K562 (cell line): ENCODE measurements at regions not wholly inside any gene's neighbourhood (a gene's known extent, or its start where the extent isn't known, plus 50 kb on each side); places are given as distances from the start of the nearest gene placed in this dataset.

Experiments
- ATAC-seq: fragments of 200-7000 bp; cut with Tn5 transposase; 3 replicates; pipeline ENCODE4 v1.9.1; 2020; ENCODE audit warnings: moderate library complexity
- BruUV-seq: library from RNA; stranded (reverse); fragments of 400-500 nt; replicated peaks from 2 replicates; lab custom pipeline; 2021; lab: Mats Ljungman, UMichigan
- CTCF ChIA-PET: fragments of 300-600 bp; formaldehyde crosslinking; extraction: SDS; loops from one replicate; lab custom pipeline; 2021; ENCODE audit warnings: low intra/inter-chr PET ratio; lab: Yijun Ruan, JAX
- POLR2A ChIA-PET: fragments of 300-600, 350-650 bp; sonication (Branson Sonifier 250); formaldehyde crosslinking; extraction: SDS; loops from one replicate; lab custom pipeline; 2021; ENCODE audit warnings: antibody characterized with exemption, inconsistent platforms; lab: Yijun Ruan, JAX
- DNase-seq, 4 experiments: peaks; one replicate each; pipeline versions ENCODE4 v3.0.0 to v3.0.0-alpha.2; 2011 to 2018; ENCODE audit warnings: low spot score in 3 of 4, mixed read lengths in 3 of 4; ENCODE audit errors: extremely low read depth in 1 of 4
- FAIRE-seq: peaks from 2 replicates; lab custom pipeline; 2011; peaks lifted over from hg19 to GRCh38; lab: Jason Lieb, UNC
- H2AFZ ChIP-seq: 2 replicates; pipeline ENCODE4 v1.6.0; 2011; ENCODE audit warnings: low read depth, low read length, control low read depth, inconsistent platforms
- H3K27ac ChIP-seq: fragments of 200-600 bp; 3 replicates; pipeline ENCODE4 v1.8.0; 2011; ENCODE audit warnings: low read depth, mild to moderate bottlenecking, control low read depth, inconsistent platforms, low read length, moderate library complexity, mixed read lengths; ENCODE audit errors: extremely low read depth
- H3K27me3 ChIP-seq, 2 experiments: fragments of 300-600 bp in 1 of 2; 2 replicates in 1 of 2; 3 replicates in 1 of 2; pipeline versions ENCODE4 v1.6.0 to v1.8.0; 2011; ENCODE audit warnings: inconsistent platforms in 2 of 2, low read length in 2 of 2, mild to moderate bottlenecking in 1 of 2, mixed read lengths in 1 of 2, moderate library complexity in 1 of 2; ENCODE audit not compliant: control insufficient read depth in 2 of 2, insufficient read depth in 2 of 2
- H3K36me3 ChIP-seq: fragments of 300-600 bp; 3 replicates; pipeline ENCODE4 v1.8.0; 2011; ENCODE audit warnings: mild to moderate bottlenecking, low read length, inconsistent platforms; ENCODE audit not compliant: control insufficient read depth, insufficient read depth
- H3K4me1 ChIP-seq, 2 experiments: fragments of 200-600 bp in 1 of 2; replicated peaks in 1 of 2; 2 replicates in 1 of 2; 3 replicates in 1 of 2; pipeline versions ENCODE4 v1.5.1 to v1.8.0; 2011; ENCODE audit warnings: inconsistent platforms in 2 of 2, low read length in 2 of 2, mild to moderate bottlenecking in 1 of 2, mixed read lengths in 1 of 2, moderate library complexity in 1 of 2; ENCODE audit not compliant: control insufficient read depth in 2 of 2, insufficient read depth in 2 of 2
- H3K4me2 ChIP-seq: 2 replicates; pipeline ENCODE4 v1.6.1; 2011; ENCODE audit warnings: low read length, control low read depth, inconsistent platforms, mixed read lengths; ENCODE audit not compliant: insufficient read depth
- H3K4me3 ChIP-seq: fragments of 200-600 bp; sonication (generic), shearing (Covaris generic); 2 replicates; pipeline ENCODE4 v1.5.1; 2016; ENCODE audit warnings: control low read depth, inconsistent platforms
- H3K79me2 ChIP-seq: fragments of 200-600 bp; 3 replicates; pipeline ENCODE4 v1.8.0; 2011; ENCODE audit warnings: low read length, inconsistent platforms; ENCODE audit not compliant: control insufficient read depth, insufficient read depth
- H3K9ac ChIP-seq, 2 experiments: 2 replicates each; pipeline versions ENCODE4 v1.6.0 to v1.6.1; 2011; ENCODE audit warnings: low read depth in 2 of 2, low read length in 2 of 2, control low read depth in 1 of 2, inconsistent platforms in 1 of 2, mild to moderate bottlenecking in 1 of 2, mixed read lengths in 1 of 2; ENCODE audit not compliant: insufficient read depth in 1 of 2
- H3K9me1 ChIP-seq: one replicate; pipeline ENCODE4 v1.6.0; 2011; ENCODE audit warnings: inconsistent platforms, mild to moderate bottlenecking, low read length, moderate library complexity; ENCODE audit not compliant: control insufficient read depth, insufficient read depth
- H3K9me3 ChIP-seq: replicated peaks from 2 replicates; pipeline ENCODE4 v1.5.1; 2011; ENCODE audit warnings: low read depth, low read length, inconsistent platforms; ENCODE audit not compliant: control insufficient read depth, insufficient read depth
- H4K20me1 ChIP-seq: replicated peaks from 2 replicates; pipeline ENCODE4 v1.6.1; 2011; ENCODE audit warnings: low read length, inconsistent platforms, mixed read lengths; ENCODE audit not compliant: control insufficient read depth, insufficient read depth
- CLOCK ChIP-seq: fragments of 250-450 bp; sonication (Bioruptor Pico); IDR thresholded peaks from 2 replicates; pipeline ENCODE4 v1.4.0; 2020; ENCODE audit warnings: mild to moderate bottlenecking, moderate library complexity, borderline replicate concordance
- CREB3L1 ChIP-seq: fragments of 450-650 bp; IDR thresholded peaks from 2 replicates; pipeline ENCODE4 v1.6.1; 2014; ENCODE audit warnings: low read depth, mild to moderate bottlenecking, moderate library complexity, borderline replicate concordance
- DMBX1 ChIP-seq: fragments of 250-450 bp; sonication (Bioruptor Pico); IDR thresholded peaks from 2 replicates; pipeline ENCODE4 v1.8.0; 2022; ENCODE audit warnings: inconsistent platforms, mild to moderate bottlenecking, moderate library complexity, borderline replicate concordance
- FOS ChIP-seq: IDR thresholded peaks from 3 replicates; pipeline ENCODE4 v1.6.1; 2011; ENCODE audit not compliant: insufficient read length; ENCODE audit errors: extremely low read depth
- GABPA ChIP-seq: fragments of 200-800 bp; sonication (Bioruptor generic); conservative IDR thresholded peaks from 2 replicates; pipeline ENCODE4 v1.6.1; 2016; ENCODE audit warnings: low read depth, missing genetic modification characterization, missing compliant biosample characterization
- MCM7 ChIP-seq, 2 experiments: fragments of 450-650 bp; IDR thresholded peaks; 2 replicates each; pipeline ENCODE4 v1.6.1; 2016 to 2018
- MECOM ChIP-seq: fragments of 250-450 bp; sonication (Bioruptor Pico); IDR thresholded peaks from 2 replicates; pipeline ENCODE4 v1.8.0; 2022; ENCODE audit warnings: inconsistent platforms
- PRPF4 ChIP-seq: fragments of 200-400 bp; formaldehyde crosslinking; IDR thresholded peaks from one replicate; pipeline ENCODE4 v1.6.1; 2017; ENCODE audit warnings: low read length, low read depth, mild to moderate bottlenecking; ENCODE audit not compliant: insufficient read depth, poor library complexity, severe bottlenecking
- TBL1XR1 ChIP-seq, 2 experiments: IDR thresholded peaks; 2 replicates each; pipeline ENCODE4 v1.6.1; 2012; ENCODE audit warnings: improper control_type of control experiment in 2 of 2, low read length in 2 of 2, mild to moderate bottlenecking in 1 of 2
- THAP12 ChIP-seq: fragments of 250-450 bp; sonication (Bioruptor Pico); IDR thresholded peaks from 2 replicates; pipeline ENCODE4 v1.9.0; 2021; ENCODE audit warnings: mild to moderate bottlenecking, inconsistent platforms
- ZNF12 ChIP-seq: sonication (generic); formaldehyde crosslinking; IDR thresholded peaks from 2 replicates; pipeline ENCODE4 v1.4.0; 2020; ENCODE audit warnings: mild to moderate bottlenecking, missing genetic modification reagents
- ZNF184 ChIP-seq: sonication (generic); formaldehyde crosslinking; IDR thresholded peaks from 2 replicates; pipeline ENCODE4 v1.5.0; 2020; ENCODE audit warnings: missing genetic modification reagents
- ZNF586 ChIP-seq: fragments of 450-650 bp; formaldehyde crosslinking; conservative IDR thresholded peaks from 2 replicates; pipeline ENCODE4 v1.4.0; 2020; ENCODE audit warnings: mild to moderate bottlenecking, moderate library complexity
- WGBS: fragments of 100-300 bp; shearing (Covaris generic); methylation state at CpG from one replicate; pipeline ENCODE4 v1.1.6; 2016; ENCODE audit warnings: low coverage, mixed read lengths; ENCODE audit not compliant: insufficient coverage; ENCODE audit errors: missing lambda C conversion rate; 5-methylcytosine and 5-hydroxymethylcytosine counted together
- in situ Hi-C: fragments of 300-500 bp; cut with MboI; formaldehyde crosslinking; loops from 4 replicates; pipeline ENCODE4 v1.15.0; 2018; ENCODE audit warnings: inconsistent platforms, mixed read lengths
- intact Hi-C: fragments of 100-400 bp; cut with micrococcal nuclease; formaldehyde crosslinking; loops from 2 replicates; pipeline ENCODE4 v1.14.2; 2022

DNA sequence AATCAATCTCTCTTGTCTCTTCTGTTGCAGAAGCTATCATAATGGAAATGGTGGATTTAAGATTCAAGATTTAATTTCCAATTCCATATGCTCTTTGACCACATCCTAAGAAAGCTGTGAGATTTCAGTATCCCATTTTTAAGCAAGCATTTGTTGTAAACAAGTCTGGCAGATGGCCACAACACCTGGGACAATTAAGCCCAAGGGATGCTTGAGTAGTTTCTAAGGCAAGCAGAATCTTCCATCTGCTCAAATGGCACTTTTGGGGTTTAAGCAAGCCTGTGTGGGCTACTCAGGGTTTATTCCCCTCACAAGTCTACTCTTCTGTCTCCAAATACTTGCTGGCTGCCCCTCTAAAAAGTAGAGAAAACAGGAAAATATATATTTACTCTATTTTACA lies 304.7 kb upstream of the SYT1 start (continued):
- no peak for TF ChIP-seq CREB3L1
- TF ChIP-seq ZNF184 (CRISPR knock-in tag): no peak
- TF ChIP-seq THAP12 (CRISPR knock-in tag): no peak
- TF ChIP-seq ZNF12 (CRISPR knock-in tag): no peak

GRCh38 chr12:78560633-78561032 lies 303.9 kb upstream of the SYT1 start:
- ATAC-seq (no peak), DNase-seq (no peak), FAIRE-seq (no peak)
- ChIA-PET CTCF (no interaction called here), POLR2A (no interaction called here)
- in situ Hi-C loops: no loop called here
- no peak overlapping the region for H3K9ac ChIP-seq
- WGBS: 0% methylated on average over 5 of the region's 5 CpGs
- BruUV-seq: no TSS peak
- H3K9me3 ChIP-seq: peaks cover 2% of the 10 kb centered on the region; the same call in 1 of the 2 replicates
- H3K4me2 ChIP-seq: no peak overlapping the region
- H2AFZ ChIP-seq: no peak overlapping the region
- H3K4me3 ChIP-seq: no peak overlapping the region
- no peaks in the 10 kb centered on the region for H3K4me1 ChIP-seq
- H4K20me1 ChIP-seq: no peaks in the 10 kb centered on the region
- no peaks in the 10 kb centered on the region for H3K9me1 ChIP-seq
- no peaks in the 10 kb centered on the region for H3K27me3 ChIP-seq
- no peaks in the 10 kb centered on the region for H3K36me3 ChIP-seq
- intact Hi-C loops: no loop called here
- no peak overlapping the region for H3K27ac ChIP-seq
- H3K79me2 ChIP-seq: no peaks in the 10 kb centered on the region
- no peak for TF ChIP-seq MECOM (CRISPR knock-in tag)
- no peak for TF ChIP-seq CLOCK (CRISPR knock-in tag)
- no peak for TF ChIP-seq TBL1XR1 (IDR thresholded peaks at IDR 0.05; ENCODE audit: low read length in 2 of 2)
- TF ChIP-seq DMBX1 (CRISPR knock-in tag): no peak
- no peak for TF ChIP-seq MCM7 (IDR thresholded peaks at IDR 0.05)
- no peak for TF ChIP-seq ZNF586 (CRISPR knock-in tag)
- no peak for TF ChIP-seq FOS
- no peak for TF ChIP-seq GABPA (tag)
- no peak for TF ChIP-seq PRPF4
